Activated T-helper 1 cell treated with anti-CD3 and anti-CD28 coated beads, Interleukin-12 subunit alpha, Interleukin-12 subunit beta, Interleukin-2, Interleukin-4 antibody, amounts not matched to agents 30 ng/mL and 10 ng/mL and 1 ng/mL, durations not matched to agents 14 hours and 24 hours and 36 hours (primary cell): ENCODE measurements at regions not wholly inside any gene's neighbourhood (a gene's known extent, or its start where the extent isn't known, plus 50 kb on each side); places are given as distances from the start of the nearest gene placed in this dataset.
A peak's percentile ranks its signal among the peaks of the same experiment; 100 is the strongest.
"Not testable (repeated sequence)": the region's sequence is repeated elsewhere in the genome, so short reads cannot be mapped to it uniquely, and the experiment has no call there.

ENCODE experiments used
- DNase-seq: peaks from one replicate; pipeline ENCODE4 v3.0.0; 2021; ENCODE audit warnings: low spot score
- H3K27ac Mint-ChIP-seq: one replicate; pipeline ENCODE4 v1.8.0; 2021; ENCODE audit warnings: mild to moderate bottlenecking, mixed read lengths
- H3K27me3 Mint-ChIP-seq: one replicate; pipeline ENCODE4 v1.8.0; 2022; ENCODE audit warnings: mild to moderate bottlenecking, moderate library complexity, mixed read lengths; ENCODE audit not compliant: insufficient read depth
- H3K36me3 Mint-ChIP-seq: one replicate; pipeline ENCODE4 v1.8.0; 2021; ENCODE audit warnings: low read depth, mixed read lengths
- H3K4me1 Mint-ChIP-seq: one replicate; pipeline ENCODE4 v1.8.0; 2021; ENCODE audit warnings: low read depth, mixed read lengths
- H3K4me3 Mint-ChIP-seq: one replicate; pipeline ENCODE4 v1.8.0; 2021; ENCODE audit warnings: mild to moderate bottlenecking, moderate library complexity, mixed read lengths
- H3K9me3 Mint-ChIP-seq: one replicate; pipeline ENCODE4 v1.8.0; 2021; ENCODE audit warnings: mixed read lengths
- intact Hi-C: fragments of 100-400 bp; cut with micrococcal nuclease; formaldehyde crosslinking; loops from one replicate; pipeline ENCODE4 v1.15.1; 2024

- Mint-ChIP-seq H3K4me1 (peaks cover 22% of the 10 kb centered on the region), H3K4me3 (no peak overlapping the region), H3K27me3 (peaks cover 8% of the 10 kb centered on the region), H3K27ac (no peak overlapping the region), H3K9me3 (peaks cover 4% of the 10 kb centered on the region), H3K36me3 (peaks cover 1% of the 10 kb centered on the region)
- intact Hi-C loops = loop anchor here (5.0 kb wide), 1 partner anchor 33 kb away; no protein-coding TSS in a partner anchor
- DNase-seq = no peak
Observed at GRCh38 chr1:212155219-212155618, 119.7 kb downstream of the DTL start.

- H3K36me3 Mint-ChIP-seq = peaks cover 4% of the 10 kb centered on the region
- no peak overlapping the region for H3K4me3 Mint-ChIP-seq
- peaks cover 8% of the 10 kb centered on the region for H3K27me3 Mint-ChIP-seq
- no peak overlapping the region for H3K27ac Mint-ChIP-seq
- intact Hi-C loops = loop anchor here (5.0 kb wide), 1 partner anchor 35 kb away; no protein-coding TSS in a partner anchor
- no peak for DNase-seq
- peaks cover 36% of the 10 kb centered on the region for H3K4me1 Mint-ChIP-seq
- H3K9me3 Mint-ChIP-seq = peaks cover 4% of the 10 kb centered on the region
Observed at GRCh38 chr1:212157252-212157651, 121.7 kb downstream of the DTL start.

- no peaks in the 10 kb centered on the region for H3K27me3 Mint-ChIP-seq
- peak; percentile 28 for DNase-seq
- H3K9me3 Mint-ChIP-seq = no peaks in the 10 kb centered on the region
- H3K27ac Mint-ChIP-seq = peak overlapping the region; percentile 80
- intact Hi-C loops = loop anchor here (2.0 to 5.0 kb wide), 3 partner anchors 37 to 128 kb away; no protein-coding TSS in a partner anchor
- H3K4me3 Mint-ChIP-seq = no peak overlapping the region
- H3K4me1 Mint-ChIP-seq = peaks cover 42% of the 10 kb centered on the region
- peaks cover 4% of the 10 kb centered on the region for H3K36me3 Mint-ChIP-seq
Observed at GRCh38 chr1:212158912-212159796, 123.6 kb downstream of the DTL start.

GRCh38 chr1:212161231-212161781, 123.9 kb upstream of the PPP2R5A start:
- Mint-ChIP-seq H3K4me1 (peaks cover 42% of the 10 kb centered on the region), H3K36me3 (peaks cover 4% of the 10 kb centered on the region), H3K4me3 (peak overlapping the region; percentile 46), H3K9me3 (no peaks in the 10 kb centered on the region), H3K27ac (peak overlapping the region; percentile 72), H3K27me3 (no peaks in the 10 kb centered on the region)
- DNase-seq = no peak
- intact Hi-C loops = no loop called here

GRCh38 chr1:212162635-212163034, 122.6 kb upstream of the PPP2R5A start:
- intact Hi-C loops = loop anchor here (1.0 to 2.0 kb wide), 2 partner anchors 26 to 57 kb away; no protein-coding TSS in a partner anchor
- peak overlapping the region; percentile 78 for H3K27ac Mint-ChIP-seq
- H3K9me3 Mint-ChIP-seq = no peaks in the 10 kb centered on the region
- peak overlapping the region; percentile 41 for H3K4me3 Mint-ChIP-seq
- H3K36me3 Mint-ChIP-seq = peaks cover 2% of the 10 kb centered on the region
- no peaks in the 10 kb centered on the region for H3K27me3 Mint-ChIP-seq
- H3K4me1 Mint-ChIP-seq = peaks cover 35% of the 10 kb centered on the region
- DNase-seq = peak; percentile 20

- Mint-ChIP-seq H3K27me3 (no peaks in the 10 kb centered on the region), H3K9me3 (no peaks in the 10 kb centered on the region), H3K36me3 (peaks cover 2% of the 10 kb centered on the region), H3K27ac (no peak overlapping the region), H3K4me1 (peaks cover 24% of the 10 kb centered on the region), H3K4me3 (no peak overlapping the region)
- DNase-seq = no peak
- intact Hi-C loops = no loop called here
Observed at GRCh38 chr1:212164095-212164872, 120.9 kb upstream of the PPP2R5A start.

- Mint-ChIP-seq H3K4me3 (no peak overlapping the region), H3K4me1 (peaks cover 16% of the 10 kb centered on the region), H3K27ac (no peak overlapping the region), H3K27me3 (no peaks in the 10 kb centered on the region), H3K9me3 (no peaks in the 10 kb centered on the region), H3K36me3 (peaks cover 2% of the 10 kb centered on the region)
- no peak for DNase-seq
- intact Hi-C loops = no loop called here
Observed at GRCh38 chr1:212166244-212166643, 119.0 kb upstream of the PPP2R5A start.

- H3K27ac Mint-ChIP-seq = no peak overlapping the region
- H3K27me3 Mint-ChIP-seq = no peaks in the 10 kb centered on the region
- peaks cover under 1% of the 10 kb centered on the region for H3K36me3 Mint-ChIP-seq
- H3K9me3 Mint-ChIP-seq = no peaks in the 10 kb centered on the region
- intact Hi-C loops = no loop called here
- no peak overlapping the region for H3K4me3 Mint-ChIP-seq
- peaks cover 12% of the 10 kb centered on the region for H3K4me1 Mint-ChIP-seq
- no peak for DNase-seq
Observed at GRCh38 chr1:212166644-212167043, 118.6 kb upstream of the PPP2R5A start.

GRCh38 chr1:212167098-212167497, 118.1 kb upstream of the PPP2R5A start:
- no peak overlapping the region for H3K4me3 Mint-ChIP-seq
- intact Hi-C loops = no loop called here
- H3K27ac Mint-ChIP-seq = no peak overlapping the region
- peaks cover 7% of the 10 kb centered on the region for H3K4me1 Mint-ChIP-seq
- no peaks in the 10 kb centered on the region for H3K27me3 Mint-ChIP-seq
- no peaks in the 10 kb centered on the region for H3K36me3 Mint-ChIP-seq
- DNase-seq = no peak
- no peaks in the 10 kb centered on the region for H3K9me3 Mint-ChIP-seq

- H3K27ac Mint-ChIP-seq = no peak overlapping the region
- no peaks in the 10 kb centered on the region for H3K9me3 Mint-ChIP-seq
- DNase-seq = no peak
- peaks cover 7% of the 10 kb centered on the region for H3K36me3 Mint-ChIP-seq
- no peaks in the 10 kb centered on the region for H3K27me3 Mint-ChIP-seq
- H3K4me1 Mint-ChIP-seq = peaks cover 6% of the 10 kb centered on the region
- H3K4me3 Mint-ChIP-seq = no peak overlapping the region
- intact Hi-C loops = no loop called here
Observed at GRCh38 chr1:212173567-212173966, 111.6 kb upstream of the PPP2R5A start.

- H3K36me3 Mint-ChIP-seq, H3K9me3 Mint-ChIP-seq, H3K4me3 Mint-ChIP-seq: not testable (repeated sequence)
Observed at GRCh38 chr1:212174295-212174694, 110.9 kb upstream of the PPP2R5A start.

GRCh38 chr1:212177542-212177941, 107.7 kb upstream of the PPP2R5A start:
- no peak for DNase-seq
- no peak overlapping the region for H3K4me3 Mint-ChIP-seq
- intact Hi-C loops = no loop called here
- peaks cover 1% of the 10 kb centered on the region for H3K27me3 Mint-ChIP-seq
- H3K36me3 Mint-ChIP-seq = peaks cover 7% of the 10 kb centered on the region
- H3K27ac Mint-ChIP-seq = no peak overlapping the region
- peaks cover 12% of the 10 kb centered on the region for H3K4me1 Mint-ChIP-seq
- H3K9me3 Mint-ChIP-seq = no peaks in the 10 kb centered on the region

More at GRCh38 chr1:212174295-212174694, 110.9 kb upstream of the PPP2R5A start:
- intact Hi-C loops, H3K27me3 Mint-ChIP-seq, DNase-seq, H3K4me1 Mint-ChIP-seq, H3K27ac Mint-ChIP-seq: not testable (repeated sequence)
